RPMI7951 (cell line): ENCODE measurements at regions not wholly inside any gene's neighbourhood (a gene's known extent, or its start where the extent isn't known, plus 50 kb on each side); places are given as distances from the start of the nearest gene placed in this dataset.
"Not testable (repeated sequence)": the region's sequence is repeated elsewhere in the genome, so short reads cannot be mapped to it uniquely, and the experiment has no call there.

ENCODE experiments used
- DNase-seq: peaks from one replicate; pipeline ENCODE4 v3.0.0-alpha.2; 2012; ENCODE audit warnings: low read depth

GRCh38 chr9:73996844-73997243 is 500.3 kb upstream of the RORB start:
- no peak for DNase-seq

DNA sequence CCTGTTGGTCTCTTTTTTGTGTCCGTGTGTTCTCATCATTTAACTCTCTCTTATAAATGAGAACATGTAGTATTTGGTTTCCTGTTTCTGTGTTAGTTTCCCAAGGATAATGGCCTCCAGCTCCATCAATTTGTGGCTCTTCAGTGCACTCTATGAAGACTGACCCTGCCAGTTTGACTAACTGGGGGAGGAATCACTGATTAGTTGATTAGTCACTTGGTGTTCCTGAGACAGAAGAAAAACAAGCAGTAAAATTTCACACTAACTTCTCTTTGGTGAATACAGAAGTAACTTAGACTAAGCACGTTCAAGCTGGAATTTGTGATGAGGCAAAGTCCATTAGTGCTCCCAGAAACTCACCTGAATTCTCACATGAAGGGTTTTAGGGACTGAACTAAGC is 495.8 kb upstream of the RORB start:
- no peak for DNase-seq

DNA sequence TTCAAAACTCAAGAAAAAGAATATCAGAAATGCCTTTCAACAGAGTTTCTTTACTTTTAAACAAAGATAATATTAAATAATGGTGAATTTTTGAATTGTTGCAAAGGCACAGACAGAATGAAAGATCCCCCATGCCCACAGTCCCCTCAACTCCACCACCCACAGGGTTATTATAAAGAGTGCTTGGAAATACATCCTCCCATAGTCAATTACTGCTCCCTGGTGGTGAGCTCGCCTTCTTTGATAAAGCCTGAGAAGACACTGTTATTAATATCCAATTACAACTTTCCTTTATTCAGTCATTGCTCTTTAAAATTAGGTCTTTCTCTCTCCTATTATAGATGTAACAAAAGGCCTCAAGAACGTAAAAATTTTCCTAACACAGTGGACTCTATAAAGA is 490.2 kb upstream of the RORB start:
- DNase-seq, result no peak

GRCh38 chr9:74007833-74008232 is 489.3 kb upstream of the RORB start:
- no peak for DNase-seq

DNA sequence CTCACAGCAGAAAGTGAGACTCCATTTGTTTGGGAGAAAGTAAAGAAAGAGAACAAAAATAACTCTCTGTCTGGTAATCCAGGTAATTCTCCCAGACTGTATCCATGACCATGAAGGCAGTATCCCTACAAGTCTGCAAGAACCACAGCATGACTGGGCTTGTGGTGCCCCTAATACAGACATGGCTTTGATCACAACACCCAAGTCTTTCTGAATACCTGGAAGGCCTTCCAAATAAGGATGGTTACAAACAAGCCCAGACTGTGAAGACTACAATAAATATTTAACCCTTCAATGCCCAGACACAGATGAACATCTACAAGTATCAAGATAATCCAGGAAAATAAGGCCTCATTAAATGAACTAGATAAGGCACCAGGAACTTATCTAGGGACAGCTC is 481.1 kb upstream of the RORB start:
- no peak for DNase-seq

DNA sequence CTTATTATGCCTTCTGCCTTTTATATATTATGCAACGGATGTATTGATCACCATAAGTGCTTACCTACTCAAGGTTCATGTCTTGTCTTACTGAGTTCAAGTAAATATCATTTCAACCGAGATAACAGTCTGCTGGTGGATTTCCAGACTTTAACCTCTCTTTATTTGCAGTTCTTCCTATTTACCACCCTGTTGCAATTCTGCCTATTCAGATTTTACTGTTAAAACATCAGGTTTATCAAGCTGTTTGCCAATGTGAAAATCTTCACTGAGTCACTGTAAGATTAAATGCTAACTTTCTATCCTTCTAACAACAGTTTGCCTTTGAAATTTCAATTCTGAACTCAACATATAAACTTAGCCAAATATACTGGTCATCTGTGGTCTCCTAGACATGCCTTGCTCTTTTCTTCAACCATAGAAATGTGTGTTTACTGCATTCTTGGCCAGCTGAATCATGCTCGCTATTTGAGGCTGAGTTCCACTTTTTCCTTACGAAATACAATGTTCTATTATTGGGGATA is 471.7 kb upstream of the RORB start:
- peak; percentile 36 for DNase-seq

GRCh38 chr9:74032421-74032820 is 464.7 kb upstream of the RORB start:
- DNase-seq, result no peak

GRCh38 chr9:74035786-74036185 is 461.3 kb upstream of the RORB start:
- peak; percentile 9 for DNase-seq

DNA sequence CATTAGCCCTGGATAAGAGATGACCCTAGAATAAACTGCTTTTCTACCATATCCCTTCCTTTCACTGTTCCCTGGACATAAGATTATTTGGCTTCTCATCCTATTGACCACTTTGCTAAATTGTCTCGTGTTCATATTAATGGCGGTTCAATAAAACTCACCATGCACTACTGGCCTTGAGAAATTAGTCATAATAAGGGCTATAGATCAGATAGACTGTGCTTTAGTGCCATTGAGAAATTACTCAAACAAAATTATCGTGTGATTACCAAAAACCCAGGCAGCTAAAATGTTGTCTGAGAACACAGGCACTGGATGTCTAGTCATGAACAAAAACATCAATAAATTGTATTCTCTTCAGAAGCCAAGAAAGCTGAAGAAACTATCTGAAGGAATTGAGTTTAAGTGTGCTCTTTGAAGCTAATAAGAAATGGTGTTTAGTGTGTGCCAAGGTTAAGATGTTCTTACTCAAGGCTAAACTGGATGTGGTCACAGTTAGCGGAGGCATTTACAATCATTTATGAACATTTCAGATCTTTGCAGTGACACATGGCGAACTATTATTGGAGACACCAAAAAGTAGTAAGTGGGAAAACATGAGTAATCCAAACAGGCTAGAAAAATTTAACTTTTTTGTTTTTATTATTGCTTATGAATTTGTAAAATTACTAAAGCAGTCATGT is 460.4 kb upstream of the RORB start:
- DNase-seq, result peak; percentile 17

- DNase-seq, result no peak
Observed at GRCh38 chr9:74037274-74037673, 459.9 kb upstream of the RORB start.

DNA sequence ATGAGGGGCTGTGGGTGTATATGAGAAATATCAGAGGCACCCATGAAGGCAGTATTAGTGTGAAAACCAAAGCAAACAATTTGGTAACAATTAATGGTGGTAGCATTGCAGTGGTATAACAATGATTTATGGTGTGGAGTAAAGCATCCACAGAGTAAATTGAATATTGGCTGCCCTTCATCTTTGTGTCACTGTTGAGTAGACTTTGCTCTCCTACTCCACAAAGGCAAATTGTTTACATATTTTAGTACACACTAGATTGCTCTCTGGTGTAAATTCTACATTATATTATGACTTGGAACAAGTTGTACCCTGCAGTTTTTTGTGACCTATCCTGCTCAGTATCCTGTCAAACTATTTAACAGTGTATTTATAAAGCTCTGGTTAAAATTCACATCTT is 455.5 kb upstream of the RORB start:
- no peak for DNase-seq

- DNase-seq, result no peak
Observed at GRCh38 chr9:74044844-74045243, 452.3 kb upstream of the RORB start.

GRCh38 chr9:74056023-74056422 is 441.1 kb upstream of the RORB start:
- DNase-seq, result no peak

- not testable (repeated sequence) for DNase-seq
Observed at GRCh38 chr9:74057051-74057450, 440.1 kb upstream of the RORB start.

DNA sequence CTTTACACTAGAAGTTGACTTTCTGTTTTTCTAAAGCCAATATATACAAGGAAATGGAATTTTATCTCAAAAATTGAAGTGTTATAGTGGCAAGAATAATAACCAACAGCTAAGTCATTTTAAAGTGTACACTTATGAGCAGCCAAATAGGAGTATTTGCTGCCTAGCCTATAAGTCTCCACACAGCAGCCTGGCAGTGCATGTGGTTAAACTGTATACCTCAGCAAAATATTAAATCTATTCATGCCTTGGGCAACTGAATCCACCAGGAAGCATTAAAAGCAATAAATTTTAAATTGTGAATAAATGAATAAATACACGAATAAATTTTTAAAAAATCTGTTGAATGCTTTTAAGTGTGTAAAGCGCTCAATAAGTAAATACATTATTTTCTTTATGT is 432.4 kb upstream of the RORB start:
- DNase-seq, result no peak

DNA sequence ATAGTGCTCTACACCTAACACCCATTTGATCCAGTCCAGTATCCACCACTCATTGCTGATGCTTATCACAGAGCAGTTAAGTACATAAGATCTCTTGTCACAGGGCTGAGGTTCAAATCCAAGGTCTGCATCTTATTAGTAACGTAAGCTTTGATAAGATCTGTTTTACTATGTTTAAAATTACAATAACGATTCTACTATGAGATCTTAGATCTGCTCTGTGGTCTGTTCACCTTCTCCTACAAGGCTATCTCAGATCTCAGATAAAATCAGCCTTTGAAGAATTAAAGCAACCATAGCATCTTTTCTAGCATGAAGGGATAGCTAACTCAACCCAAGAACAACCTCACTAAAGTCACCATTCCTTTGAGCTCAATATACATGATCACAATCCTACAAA is 431.0 kb upstream of the RORB start:
- DNase-seq, result no peak

- DNase-seq, result no peak
Observed at GRCh38 chr9:74066605-74067004, 430.5 kb upstream of the RORB start.

- no peak for DNase-seq
Observed at GRCh38 chr9:74071502-74071901, 425.6 kb upstream of the RORB start.

DNA sequence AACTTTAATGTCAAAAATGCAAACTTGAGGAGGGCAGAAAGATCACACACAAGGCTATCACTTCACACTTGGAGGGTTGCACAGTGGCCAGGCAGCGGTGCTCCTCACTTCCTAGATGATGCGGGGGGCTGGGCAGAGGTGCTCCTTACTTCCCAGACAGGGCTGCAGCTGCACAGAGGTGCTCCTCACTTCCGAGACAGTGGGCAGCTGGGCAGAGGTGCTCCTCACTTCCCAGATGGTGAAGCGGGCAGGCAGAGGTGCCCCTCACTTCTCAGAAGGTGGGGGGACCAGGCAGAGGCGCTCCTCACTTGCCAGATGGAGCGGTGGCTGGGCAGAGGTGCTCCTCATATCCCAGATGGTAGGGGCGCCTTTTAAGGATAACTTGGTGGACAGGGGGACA is 423.2 kb upstream of the RORB start:
- no peak for DNase-seq

DNA sequence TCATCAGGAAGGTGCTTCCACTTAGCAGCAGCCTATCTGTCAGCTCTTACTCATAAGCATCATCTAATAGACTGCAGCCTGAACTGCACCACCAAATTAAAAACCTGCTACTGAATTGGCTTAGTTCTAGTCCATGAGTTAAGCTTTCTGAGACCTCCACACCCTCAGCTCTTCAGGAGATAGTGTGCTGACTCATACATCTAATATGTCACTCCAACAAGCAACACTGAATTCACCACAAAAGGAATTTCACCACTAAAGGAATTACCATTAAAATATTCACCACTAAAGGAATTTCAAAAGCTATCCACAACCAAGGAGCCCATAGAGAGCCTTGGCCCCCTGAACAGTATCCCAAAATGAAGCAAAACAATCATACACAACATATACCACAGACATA is 418.5 kb upstream of the RORB start:
- peak; percentile 36 for DNase-seq

- not testable (repeated sequence) for DNase-seq
Observed at GRCh38 chr9:74080652-74081051, 416.5 kb upstream of the RORB start.

GRCh38 chr9:74083681-74084433 is 413.3 kb upstream of the RORB start:
- no peak for DNase-seq

DNA sequence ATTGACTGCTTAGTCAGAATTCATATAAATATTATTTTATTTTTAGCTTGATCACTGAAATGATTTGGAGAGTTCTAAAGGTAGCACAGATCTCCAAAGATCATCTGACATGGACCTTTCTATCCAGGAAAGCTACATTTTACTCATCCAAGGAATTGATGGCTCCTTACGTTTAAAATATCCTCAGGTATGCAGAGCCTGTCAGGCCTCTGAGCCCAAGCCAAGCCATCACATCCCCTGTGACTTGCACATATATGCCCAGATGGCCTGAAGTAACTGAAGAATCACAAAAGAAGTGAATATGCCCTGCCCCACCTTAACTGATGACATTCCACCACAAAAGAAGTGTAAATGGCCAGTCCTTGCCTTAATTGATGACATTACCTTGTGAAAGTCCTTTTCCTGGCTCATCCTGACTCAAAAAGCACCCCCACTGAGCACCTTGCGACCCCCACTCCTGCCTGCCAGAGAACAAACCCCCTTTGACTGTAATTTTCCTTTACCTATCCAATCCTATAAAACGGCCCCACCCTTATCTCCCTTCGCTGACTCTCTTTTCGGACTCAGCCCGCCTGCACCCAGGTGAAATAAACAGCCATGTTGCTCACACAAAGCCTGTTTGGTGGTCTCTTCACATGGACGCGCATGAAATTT is 411.6 kb upstream of the RORB start:
- not testable (repeated sequence) for DNase-seq
